ENCODE measurements at regions not wholly inside any gene's neighbourhood (a gene's known extent, or its start where the extent isn't known, plus 50 kb on each side); places are given as distances from the start of the nearest gene placed in this dataset.
A peak's percentile ranks its signal among the peaks of the same experiment; 100 is the strongest.

DNA sequence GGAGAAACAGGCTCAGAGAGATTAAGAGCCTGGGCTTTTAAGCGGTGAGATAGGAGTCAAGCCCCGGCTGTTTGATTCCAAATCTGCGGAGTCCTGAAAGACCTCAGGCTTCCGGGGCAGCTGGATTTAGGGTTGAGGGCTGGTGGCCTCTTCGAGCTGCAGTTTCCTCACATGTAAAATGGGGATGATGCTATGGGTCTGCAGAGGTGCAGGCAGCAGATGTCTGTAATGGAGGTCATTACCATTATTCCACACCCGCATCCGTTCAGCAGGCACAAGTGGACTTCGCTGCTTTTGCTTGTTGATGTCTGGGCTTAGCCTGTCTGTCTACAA is 175.6 kb upstream of the HS6ST1 start:
- Histone ChIP-seq H3K27me3 (ENCODE audit: control insufficient read depth in 2 of 2, insufficient read depth in 2 of 2, low read length in 2 of 2) (peaks cover 0 to 2% of the 10 kb centered on the region in 2 experiments), H3K4me2 (ENCODE audit: insufficient read depth, low read length) (no peak overlapping the region), H4K20me1 (replicated peaks; ENCODE audit: control insufficient read depth, extremely low read depth, insufficient read depth, low read length) (no peaks in the 10 kb centered on the region), H3K79me2 (ENCODE audit: control insufficient read depth, insufficient read depth, low read length) (no peaks in the 10 kb centered on the region), H2AFZ (ENCODE audit: low read depth, low read length) (no peak overlapping the region), H3K9me1 (replicated peaks; ENCODE audit: control insufficient read depth, extremely low read depth, insufficient read depth, low read length) (no peaks in the 10 kb centered on the region), H3K4me3 (replicated peaks in 1 of 3; ENCODE audit: insufficient read depth in 1 of 3, low read depth in 1 of 3, low read length in 3 of 3) (no peak overlapping the region), H3K4me1 (ENCODE audit: control insufficient read depth, extremely low read depth, insufficient read depth, low read length) (no peaks in the 10 kb centered on the region), H3K9me3 (replicated peaks; ENCODE audit: control insufficient read depth, insufficient read depth, low read length) (no peaks in the 10 kb centered on the region), H3K36me3 (ENCODE audit: control insufficient read depth in 2 of 2, extremely low read depth in 1 of 2, insufficient read depth in 2 of 2, low read length in 2 of 2) (no peaks in the 10 kb centered on the region), H3K9ac (replicated peaks; ENCODE audit: extremely low read depth, insufficient read depth, low read length) (no peak overlapping the region), H3K27ac (ENCODE audit: insufficient read depth, low read depth, low read length) (no peak overlapping the region)
- no peak for FAIRE-seq
- intact Hi-C loops (cut with micrococcal nuclease): no loop called here
- CTCF ChIA-PET: no interaction called here
- POLR2A ChIA-PET: no interaction called here
- TF ChIP-seq POLR2AphosphoS5 (IDR thresholded peaks at IDR 0.05; ENCODE audit: insufficient read depth, low read depth, low read length) (no peak), FOS (IDR thresholded peaks at IDR 0.05; ENCODE audit: borderline replicate concordance, insufficient read depth, low read length) (no peak), JUN (IDR thresholded peaks at IDR 0.05; ENCODE audit: borderline replicate concordance, insufficient read depth, insufficient read length, low read depth) (no peak)
- TF ChIP-seq, protein P1, sequence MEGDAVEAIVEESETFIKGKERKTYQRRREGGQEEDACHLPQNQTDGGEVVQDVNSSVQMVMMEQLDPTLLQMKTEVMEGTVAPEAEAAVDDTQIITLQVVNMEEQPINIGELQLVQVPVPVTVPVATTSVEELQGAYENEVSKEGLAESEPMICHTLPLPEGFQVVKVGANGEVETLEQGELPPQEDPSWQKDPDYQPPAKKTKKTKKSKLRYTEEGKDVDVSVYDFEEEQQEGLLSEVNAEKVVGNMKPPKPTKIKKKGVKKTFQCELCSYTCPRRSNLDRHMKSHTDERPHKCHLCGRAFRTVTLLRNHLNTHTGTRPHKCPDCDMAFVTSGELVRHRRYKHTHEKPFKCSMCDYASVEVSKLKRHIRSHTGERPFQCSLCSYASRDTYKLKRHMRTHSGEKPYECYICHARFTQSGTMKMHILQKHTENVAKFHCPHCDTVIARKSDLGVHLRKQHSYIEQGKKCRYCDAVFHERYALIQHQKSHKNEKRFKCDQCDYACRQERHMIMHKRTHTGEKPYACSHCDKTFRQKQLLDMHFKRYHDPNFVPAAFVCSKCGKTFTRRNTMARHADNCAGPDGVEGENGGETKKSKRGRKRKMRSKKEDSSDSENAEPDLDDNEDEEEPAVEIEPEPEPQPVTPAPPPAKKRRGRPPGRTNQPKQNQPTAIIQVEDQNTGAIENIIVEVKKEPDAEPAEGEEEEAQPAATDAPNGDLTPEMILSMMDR (IDR thresholded peaks at IDR 0.05; ENCODE audit: extremely low read depth in 1 of 2, insufficient read depth in 1 of 2, low read depth in 1 of 2, low read length in 2 of 2): no peak
- BruUV-seq (replicated peaks): no TSS peak
- DNase-seq (ENCODE audit: low read depth, low spot score): no peak
- dilution Hi-C loops (cut with MboI; ENCODE audit: extremely low pct_ligation_motif_present, low sequenced_read_pairs): no loop called here

DNA sequence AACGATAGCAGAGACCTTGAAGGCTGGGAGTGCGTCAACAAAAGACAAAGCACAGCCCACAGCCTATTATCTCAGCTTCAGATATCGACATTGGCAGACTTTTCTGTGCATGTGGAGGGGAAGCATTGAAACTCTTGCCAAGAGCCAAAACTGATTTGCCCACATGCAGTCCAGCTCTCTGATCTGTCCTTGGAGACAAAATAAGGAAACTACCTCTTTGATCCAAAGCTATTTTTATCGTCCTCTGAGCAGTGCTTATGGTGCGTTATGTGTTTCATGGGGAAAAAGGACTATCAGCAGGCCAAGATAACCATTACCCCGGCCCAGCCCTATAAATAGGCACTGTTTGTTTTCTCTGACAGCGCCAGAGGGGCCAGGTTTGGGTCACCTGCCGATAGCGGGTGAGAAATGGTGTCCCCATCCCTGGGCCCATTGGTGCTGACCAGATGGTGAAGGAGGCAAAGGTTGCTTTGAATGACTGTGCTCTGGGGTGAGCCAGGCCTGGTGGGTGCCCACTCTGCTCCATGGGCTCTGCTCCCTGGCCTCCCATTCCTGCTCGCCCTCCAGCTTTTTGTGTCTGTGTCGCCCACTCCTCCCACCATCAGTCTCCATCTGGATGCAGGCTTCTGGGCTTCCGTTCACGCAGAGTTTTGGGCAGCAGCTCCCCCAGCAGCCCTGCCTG is 176.1 kb upstream of the HS6ST1 start:
- Histone ChIP-seq H3K27ac (ENCODE audit: insufficient read depth, low read depth, low read length) (no peak overlapping the region), H3K9me1 (replicated peaks; ENCODE audit: control insufficient read depth, extremely low read depth, insufficient read depth, low read length) (no peaks in the 10 kb centered on the region), H4K20me1 (replicated peaks; ENCODE audit: control insufficient read depth, extremely low read depth, insufficient read depth, low read length) (no peaks in the 10 kb centered on the region), H3K27me3 (ENCODE audit: control insufficient read depth in 2 of 2, insufficient read depth in 2 of 2, low read length in 2 of 2) (peaks cover 0 to 2% of the 10 kb centered on the region in 2 experiments), H3K9me3 (replicated peaks; ENCODE audit: control insufficient read depth, insufficient read depth, low read length) (no peaks in the 10 kb centered on the region), H3K79me2 (ENCODE audit: control insufficient read depth, insufficient read depth, low read length) (no peaks in the 10 kb centered on the region), H2AFZ (ENCODE audit: low read depth, low read length) (no peak overlapping the region), H3K36me3 (ENCODE audit: control insufficient read depth in 2 of 2, extremely low read depth in 1 of 2, insufficient read depth in 2 of 2, low read length in 2 of 2) (no peaks in the 10 kb centered on the region), H3K9ac (replicated peaks; ENCODE audit: extremely low read depth, insufficient read depth, low read length) (no peak overlapping the region), H3K4me1 (ENCODE audit: control insufficient read depth, extremely low read depth, insufficient read depth, low read length) (no peaks in the 10 kb centered on the region), H3K4me3 (replicated peaks in 1 of 3; ENCODE audit: insufficient read depth in 1 of 3, low read depth in 1 of 3, low read length in 3 of 3) (no peak overlapping the region), H3K4me2 (ENCODE audit: insufficient read depth, low read length) (no peak overlapping the region)
- intact Hi-C loops (cut with micrococcal nuclease): no loop called here
- TF ChIP-seq POLR2AphosphoS5 (IDR thresholded peaks at IDR 0.05; ENCODE audit: insufficient read depth, low read depth, low read length): no peak
- TF ChIP-seq POLR2A (IDR thresholded peaks at IDR 0.05; ENCODE audit: low read depth, low read length): no peak
- TF ChIP-seq, protein P1 (IDR thresholded peaks at IDR 0.05; ENCODE audit: extremely low read depth in 1 of 2, insufficient read depth in 1 of 2, low read depth in 1 of 2, low read length in 2 of 2): no peak
- no peak for TF ChIP-seq JUN (IDR thresholded peaks at IDR 0.05; ENCODE audit: borderline replicate concordance, insufficient read depth, insufficient read length, low read depth)
- no peak for TF ChIP-seq EZH2 (IDR thresholded peaks at IDR 0.05; ENCODE audit: borderline replicate concordance, low read depth, low read length, severe bottlenecking)
- TF ChIP-seq FOS (IDR thresholded peaks at IDR 0.05; ENCODE audit: borderline replicate concordance, insufficient read depth, low read length): no peak
- TF ChIP-seq GATA2 (IDR thresholded peaks at IDR 0.05; ENCODE audit: insufficient read depth, insufficient read length, low read depth, low read length): no peak
- TF ChIP-seq, protein P2, sequence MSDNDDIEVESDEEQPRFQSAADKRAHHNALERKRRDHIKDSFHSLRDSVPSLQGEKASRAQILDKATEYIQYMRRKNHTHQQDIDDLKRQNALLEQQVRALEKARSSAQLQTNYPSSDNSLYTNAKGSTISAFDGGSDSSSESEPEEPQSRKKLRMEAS (IDR thresholded peaks at IDR 0.05; ENCODE audit: insufficient read depth, insufficient read length): no peak
- no peak for TF ChIP-seq MYC (IDR thresholded peaks at IDR 0.05; ENCODE audit: low read depth, low read length)
- POLR2A ChIA-PET: no interaction called here
- CTCF ChIA-PET: no interaction called here
- dilution Hi-C loops (cut with MboI; ENCODE audit: extremely low pct_ligation_motif_present, low sequenced_read_pairs): no loop called here
- no TSS peak for BruUV-seq (replicated peaks)
- DNase-seq (ENCODE audit: low read depth, low spot score) (peak; percentile 3), FAIRE-seq (no peak)
